ENCODE measurements at regions not wholly inside any gene's neighbourhood (a gene's known extent, or its start where the extent isn't known, plus 50 kb on each side); places are given as distances from the start of the nearest gene placed in this dataset.

DNA sequence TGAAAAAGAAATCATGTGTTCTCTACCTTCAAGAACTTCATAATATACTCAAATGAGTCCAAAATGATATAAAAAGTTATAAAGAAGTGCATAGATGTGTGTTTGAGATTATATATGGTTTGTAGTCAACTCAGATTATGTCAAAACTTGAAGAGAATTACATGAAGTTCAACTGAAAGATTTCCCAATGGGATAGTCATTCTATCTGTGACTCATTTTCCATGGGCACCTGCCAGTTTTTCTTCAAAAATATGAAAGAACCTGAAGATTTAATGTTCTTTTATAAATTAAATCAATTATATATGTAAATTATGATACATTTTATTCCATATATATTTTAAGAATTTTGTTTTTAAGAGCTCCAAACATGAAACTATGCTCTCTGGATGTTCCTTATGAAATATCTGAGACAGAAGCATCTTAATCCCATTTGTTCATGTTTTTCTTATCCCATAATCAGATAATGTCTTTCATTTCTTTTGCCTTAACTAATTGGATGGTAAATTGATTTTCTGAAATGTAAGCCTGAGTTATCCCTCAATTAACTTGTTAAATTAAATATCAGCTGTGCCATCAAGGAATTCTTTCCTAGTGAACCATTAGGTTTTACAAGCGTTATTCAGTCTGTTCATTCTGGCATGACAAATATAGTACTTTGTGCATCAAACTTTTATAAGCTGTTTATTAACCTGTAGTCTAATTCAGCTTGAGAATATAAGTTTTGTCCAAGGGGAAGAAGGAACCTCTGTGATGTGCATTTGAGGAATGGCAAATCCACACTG lies 387.1 kb downstream of the IPMK start:
- Histone ChIP-seq H3K4me3 (ENCODE audit: low read length) (no peak overlapping the region), H3K27ac (ENCODE audit: low read length) (no peak overlapping the region), H3K4me1 (ENCODE audit: control insufficient read depth, insufficient read depth, low read length) (no peaks in the 10 kb centered on the region), H3K9me3 (ENCODE audit: control insufficient read depth, insufficient read depth, low read length) (no peaks in the 10 kb centered on the region), H3K27me3 (ENCODE audit: control insufficient read depth, insufficient read depth, low read length) (no peaks in the 10 kb centered on the region), H3K36me3 (ENCODE audit: control insufficient read depth, insufficient read depth, low read length) (no peaks in the 10 kb centered on the region)
- TF ChIP-seq, protein P1, sequence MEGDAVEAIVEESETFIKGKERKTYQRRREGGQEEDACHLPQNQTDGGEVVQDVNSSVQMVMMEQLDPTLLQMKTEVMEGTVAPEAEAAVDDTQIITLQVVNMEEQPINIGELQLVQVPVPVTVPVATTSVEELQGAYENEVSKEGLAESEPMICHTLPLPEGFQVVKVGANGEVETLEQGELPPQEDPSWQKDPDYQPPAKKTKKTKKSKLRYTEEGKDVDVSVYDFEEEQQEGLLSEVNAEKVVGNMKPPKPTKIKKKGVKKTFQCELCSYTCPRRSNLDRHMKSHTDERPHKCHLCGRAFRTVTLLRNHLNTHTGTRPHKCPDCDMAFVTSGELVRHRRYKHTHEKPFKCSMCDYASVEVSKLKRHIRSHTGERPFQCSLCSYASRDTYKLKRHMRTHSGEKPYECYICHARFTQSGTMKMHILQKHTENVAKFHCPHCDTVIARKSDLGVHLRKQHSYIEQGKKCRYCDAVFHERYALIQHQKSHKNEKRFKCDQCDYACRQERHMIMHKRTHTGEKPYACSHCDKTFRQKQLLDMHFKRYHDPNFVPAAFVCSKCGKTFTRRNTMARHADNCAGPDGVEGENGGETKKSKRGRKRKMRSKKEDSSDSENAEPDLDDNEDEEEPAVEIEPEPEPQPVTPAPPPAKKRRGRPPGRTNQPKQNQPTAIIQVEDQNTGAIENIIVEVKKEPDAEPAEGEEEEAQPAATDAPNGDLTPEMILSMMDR (IDR thresholded peaks at IDR 0.05), result no peak
- Mint-ChIP-seq H3K4me1 (no peaks in the 10 kb centered on the region), H3K36me3 (no peaks in the 10 kb centered on the region), H3K9me3 (peaks cover 4% of the 10 kb centered on the region in 2 donors), H3K27me3 (ENCODE audit: low read depth in 2 of 2) (no peaks in the 10 kb centered on the region), H3K27ac (no peak overlapping the region), H3K4me3 (no peak overlapping the region)
- DNase-seq, result no peak
- WGBS (ENCODE audit: insufficient coverage), result 88% methylated on average over 1 of the region's 1 CpG
- ATAC-seq, result no peak
- intact Hi-C loops (cut with micrococcal nuclease), result no loop called here

DNA sequence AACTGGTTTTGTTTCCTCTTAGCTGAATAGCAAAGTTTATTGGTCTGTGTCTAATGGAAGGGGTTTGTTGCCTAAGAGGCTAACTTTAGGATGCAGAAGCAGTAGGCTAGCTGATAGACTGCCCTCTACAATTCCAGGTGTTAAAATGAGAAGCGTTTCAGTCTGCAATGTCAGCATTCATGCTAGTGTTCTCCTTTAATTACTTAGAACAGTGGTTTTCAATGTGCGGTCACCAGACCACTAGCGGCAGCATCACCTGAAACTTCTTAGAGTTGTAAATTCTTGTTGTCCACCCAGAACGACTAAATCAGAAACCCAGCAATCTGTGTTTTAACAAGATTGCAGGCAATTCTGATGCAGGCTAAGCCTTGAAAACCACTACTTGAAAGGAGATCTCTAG lies 392.9 kb downstream of the IPMK start:
- WGBS (ENCODE audit: insufficient coverage), result 90% methylated on average over 4 of the region's 4 CpGs

DNA sequence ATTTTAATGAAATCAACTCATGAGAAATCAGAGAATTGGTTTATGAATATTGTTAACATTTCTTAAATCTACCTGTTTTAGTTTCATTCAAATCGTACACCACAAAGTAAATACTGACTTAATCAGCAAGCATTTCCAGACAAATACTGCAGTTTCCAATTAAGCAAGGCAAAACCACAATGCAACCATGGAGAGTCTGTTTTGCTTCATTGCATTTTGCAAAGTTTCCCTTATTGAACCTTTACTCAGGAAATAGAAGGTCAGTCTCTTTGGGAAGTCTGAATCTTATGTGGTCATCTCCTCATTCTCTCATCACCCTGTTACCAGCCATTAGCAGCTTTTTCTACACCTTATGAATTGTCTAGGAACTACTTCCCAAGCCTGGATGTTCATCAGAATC lies 400.5 kb downstream of the IPMK start:
- Histone ChIP-seq H3K4me3 (ENCODE audit: low read length) (no peak overlapping the region), H3K9me3 (ENCODE audit: control insufficient read depth, insufficient read depth, low read length) (no peaks in the 10 kb centered on the region), H3K27ac (ENCODE audit: low read length) (no peak overlapping the region), H3K36me3 (ENCODE audit: control insufficient read depth, insufficient read depth, low read length) (no peaks in the 10 kb centered on the region), H3K27me3 (ENCODE audit: control insufficient read depth, insufficient read depth, low read length) (no peaks in the 10 kb centered on the region), H3K4me1 (ENCODE audit: control insufficient read depth, insufficient read depth, low read length) (no peaks in the 10 kb centered on the region)
- Mint-ChIP-seq H3K4me3 (no peak overlapping the region), H3K36me3 (no peaks in the 10 kb centered on the region), H3K9me3 (peaks cover 9 to 19% of the 10 kb centered on the region in 2 donors), H3K27me3 (ENCODE audit: low read depth in 2 of 2) (no peaks in the 10 kb centered on the region), H3K4me1 (no peaks in the 10 kb centered on the region), H3K27ac (no peak overlapping the region)
- intact Hi-C loops (cut with micrococcal nuclease), result no loop called here
- WGBS (ENCODE audit: insufficient coverage), result 62% methylated on average over 1 of the region's 1 CpG
- no peak for ATAC-seq
- no peak for DNase-seq
- TF ChIP-seq, protein P1 (IDR thresholded peaks at IDR 0.05), result no peak

More for the DNA sequence above, 392.9 kb downstream of the IPMK start:
- TF ChIP-seq, protein P1 (IDR thresholded peaks at IDR 0.05), result no peak
- no peaks in the 10 kb centered on the region for H3K27me3 Mint-ChIP-seq (ENCODE audit: low read depth in 2 of 2)
- peaks cover 4 to 10% of the 10 kb centered on the region in 2 donors for H3K9me3 Mint-ChIP-seq
- Histone ChIP-seq H3K4me3 (ENCODE audit: low read length) (no peak overlapping the region), H3K4me1 (ENCODE audit: control insufficient read depth, insufficient read depth, low read length) (no peaks in the 10 kb centered on the region), H3K27me3 (ENCODE audit: control insufficient read depth, insufficient read depth, low read length) (no peaks in the 10 kb centered on the region), H3K9me3 (ENCODE audit: control insufficient read depth, insufficient read depth, low read length) (no peaks in the 10 kb centered on the region), H3K36me3 (ENCODE audit: control insufficient read depth, insufficient read depth, low read length) (no peaks in the 10 kb centered on the region), H3K27ac (ENCODE audit: low read length) (no peak overlapping the region)
- intact Hi-C loops (cut with micrococcal nuclease), result no loop called here
- no peaks in the 10 kb centered on the region for H3K36me3 Mint-ChIP-seq
- ATAC-seq (no peak), DNase-seq (no peak)
- no peaks in the 10 kb centered on the region for H3K4me1 Mint-ChIP-seq
- no peak overlapping the region for H3K27ac Mint-ChIP-seq
- H3K4me3 Mint-ChIP-seq, result no peak overlapping the region
